Neural cell (in vitro differentiated cells): ENCODE measurements at regions not wholly inside any gene's neighbourhood (a gene's known extent, or its start where the extent isn't known, plus 50 kb on each side); places are given as distances from the start of the nearest gene placed in this dataset.

ENCODE experiments used
- H2AFZ ChIP-seq: fragments of 200-600, 300-800 bp; sonication (generic), shearing (Covaris generic); 2 replicates; pipeline ENCODE4 v1.6.0; 2014; ENCODE audit warnings: low read depth, mild to moderate bottlenecking, antibody characterized with exemption, low read length, moderate library complexity
- H3F3A ChIP-seq: fragments of 200-600 bp; shearing (Covaris generic); 2 replicates; pipeline ENCODE4 v1.6.1; 2016; ENCODE audit warnings: mild to moderate bottlenecking, moderate library complexity, mixed read lengths, antibody characterized with exemption, low read length; ENCODE audit not compliant: insufficient read depth, poor library complexity, severe bottlenecking
- H3K27ac ChIP-seq: fragments of 200-600, 300-800 bp; sonication (generic), shearing (Covaris generic); 2 replicates; pipeline ENCODE4 v1.5.1; 2014; ENCODE audit warnings: mild to moderate bottlenecking, low read length, moderate library complexity
- H3K27me3 ChIP-seq: fragments of 300-800, 200-600 bp; sonication (generic), shearing (Covaris generic); 2 replicates; pipeline ENCODE4 v1.6.0; 2014; ENCODE audit warnings: mild to moderate bottlenecking, low read depth, low read length, moderate library complexity; ENCODE audit not compliant: insufficient read depth
- H3K36me3 ChIP-seq: fragments of 300-800, 200-600 bp; sonication (generic), shearing (Covaris generic); 2 replicates; pipeline ENCODE4 v1.5.1; 2014; ENCODE audit warnings: mild to moderate bottlenecking, antibody characterized with exemption, low read length, moderate library complexity; ENCODE audit not compliant: insufficient read depth
- H3K4me2 ChIP-seq: fragments of 300-800, 200-600 bp; sonication (generic), shearing (Covaris generic); 2 replicates; pipeline ENCODE4 v1.6.0; 2014; ENCODE audit warnings: mild to moderate bottlenecking, low read length
- H3K4me3 ChIP-seq: fragments of 300-800, 200-600 bp; sonication (generic), shearing (Covaris generic); 2 replicates; pipeline ENCODE4 v1.5.1; 2014; ENCODE audit warnings: mild to moderate bottlenecking, low read length, moderate library complexity
- H3K79me2 ChIP-seq: fragments of 200-600 bp; shearing (Covaris generic); replicated peaks from 2 replicates; pipeline ENCODE4 v1.6.0; 2014; ENCODE audit warnings: mild to moderate bottlenecking, low read length, moderate library complexity; ENCODE audit not compliant: insufficient read depth
- H3K9ac ChIP-seq: fragments of 300-800, 200-600 bp; sonication (generic), shearing (Covaris generic); 2 replicates; pipeline ENCODE4 v1.6.1; 2016; ENCODE audit warnings: mild to moderate bottlenecking, low read length, mixed read lengths
- H3K9me2 ChIP-seq: fragments of 200-600 bp; shearing (Covaris generic); 2 replicates; pipeline ENCODE4 v1.6.1; 2016; ENCODE audit warnings: mild to moderate bottlenecking, low read length, mixed read lengths; ENCODE audit not compliant: insufficient read depth
- H3K9me3 ChIP-seq: fragments of 200-600, 300-800 bp; sonication (generic), shearing (Covaris generic); 2 replicates; pipeline ENCODE4 v1.6.1; 2016; ENCODE audit warnings: mild to moderate bottlenecking, mixed run types, low read length, moderate library complexity, mixed read lengths
- H4K20me1 ChIP-seq: fragments of 200-600 bp; shearing (Covaris generic); 2 replicates; pipeline ENCODE4 v1.6.1; 2016; ENCODE audit warnings: mild to moderate bottlenecking, mixed run types; ENCODE audit not compliant: insufficient read depth
- CTCF ChIP-seq: fragments of 450-650 bp; IDR thresholded peaks from 2 replicates; pipeline ENCODE4 v1.5.1; 2014; ENCODE audit warnings: antibody characterized with exemption, mild to moderate bottlenecking, moderate library complexity; ENCODE audit not compliant: poor library complexity, severe bottlenecking
- EP300 ChIP-seq: fragments of 450-650 bp; conservative IDR thresholded peaks from 2 replicates; pipeline ENCODE4 v1.6.1; 2014; ENCODE audit warnings: antibody characterized with exemption, mild to moderate bottlenecking, moderate library complexity; ENCODE audit not compliant: poor library complexity, severe bottlenecking
- EZH2 ChIP-seq: fragments of 200-600, 300-800 bp; shearing (Covaris generic), sonication (generic); IDR thresholded peaks from 2 replicates; pipeline ENCODE4 v1.6.1; 2014; ENCODE audit warnings: antibody characterized with exemption, low read length, borderline replicate concordance, mild to moderate bottlenecking; ENCODE audit not compliant: insufficient read depth, poor library complexity, severe bottlenecking
- MXI1 ChIP-seq: fragments of 450-650 bp; conservative IDR thresholded peaks from 2 replicates; pipeline ENCODE4 v1.6.1; 2014; ENCODE audit warnings: antibody characterized with exemption, mild to moderate bottlenecking; ENCODE audit not compliant: poor library complexity, severe bottlenecking
- POLR2AphosphoS5 ChIP-seq: IDR thresholded peaks from 2 replicates; pipeline ENCODE4 v1.6.1; 2012
- RAD21 ChIP-seq: fragments of 450-650 bp; conservative IDR thresholded peaks from 2 replicates; pipeline ENCODE4 v1.6.1; 2014; ENCODE audit warnings: antibody characterized with exemption, mild to moderate bottlenecking, moderate library complexity
- REST ChIP-seq: IDR thresholded peaks from 2 replicates; pipeline ENCODE4 v1.6.1; 2012; ENCODE audit warnings: borderline replicate concordance
- SMC3 ChIP-seq: fragments of 450-650 bp; conservative IDR thresholded peaks from 2 replicates; pipeline ENCODE4 v1.6.1; 2014; ENCODE audit warnings: antibody characterized with exemption, mild to moderate bottlenecking, moderate library complexity; ENCODE audit not compliant: poor library complexity
- TAF1 ChIP-seq: IDR thresholded peaks from 2 replicates; pipeline ENCODE4 v1.6.1; 2012; ENCODE audit warnings: low read depth

GRCh38 chr10:9986786-9987185 lies 1030.9 kb upstream of the CELF2 start:
- no peaks in the 10 kb centered on the region for H3K27me3 ChIP-seq
- no peaks in the 10 kb centered on the region for H3K79me2 ChIP-seq
- H4K20me1 ChIP-seq: no peaks in the 10 kb centered on the region
- no peaks in the 10 kb centered on the region for H3F3A ChIP-seq
- TF ChIP-seq SMC3: no peak
- TF ChIP-seq EZH2: no peak
- no peak for TF ChIP-seq CTCF
- no peak for TF ChIP-seq TAF1
- TF ChIP-seq REST: no peak
- TF ChIP-seq MXI1: no peak
- TF ChIP-seq RAD21: no peak
- no peak for TF ChIP-seq POLR2AphosphoS5
- no peak for TF ChIP-seq EP300
- no peak overlapping the region for H3K9ac ChIP-seq
- H3K4me2 ChIP-seq: no peak overlapping the region
- no peaks in the 10 kb centered on the region for H3K9me2 ChIP-seq
- H3K4me3 ChIP-seq: no peak overlapping the region
- no peaks in the 10 kb centered on the region for H3K36me3 ChIP-seq
- no peak overlapping the region for H3K27ac ChIP-seq
- H3K9me3 ChIP-seq: no peaks in the 10 kb centered on the region
- no peak overlapping the region for H2AFZ ChIP-seq

- TF ChIP-seq EZH2 (no peak), MXI1 (no peak), RAD21 (no peak), TAF1 (no peak), POLR2AphosphoS5 (no peak), SMC3 (no peak), EP300 (no peak), CTCF (no peak), REST (no peak)
- no peaks in the 10 kb centered on the region for H3K79me2 ChIP-seq
- H3K9me2 ChIP-seq: no peaks in the 10 kb centered on the region
- no peak overlapping the region for H3K27ac ChIP-seq
- no peaks in the 10 kb centered on the region for H3F3A ChIP-seq
- H3K4me3 ChIP-seq: no peak overlapping the region
- H4K20me1 ChIP-seq: no peaks in the 10 kb centered on the region
- no peak overlapping the region for H2AFZ ChIP-seq
- no peaks in the 10 kb centered on the region for H3K27me3 ChIP-seq
- no peaks in the 10 kb centered on the region for H3K9me3 ChIP-seq
- no peak overlapping the region for H3K9ac ChIP-seq
- no peak overlapping the region for H3K4me2 ChIP-seq
- H3K36me3 ChIP-seq: no peaks in the 10 kb centered on the region
These were observed 1030.5 kb upstream of the CELF2 start for GRCh38 chr10:9987197-9987596.
